WTC11 (cell line): ENCODE measurements at regions not wholly inside any gene's neighbourhood (a gene's known extent, or its start where the extent isn't known, plus 50 kb on each side); places are given as distances from the start of the nearest gene placed in this dataset.

Source experiments
- ATAC-seq: fragments of 200-7000 bp; cut with Tn5 transposase; 2 replicates; pipeline ENCODE4 v1.10.0; 2021; ENCODE audit warnings: mild to moderate bottlenecking, moderate library complexity
- CTCF ChIA-PET: fragments of 300-600 bp; sonication (Branson Sonifier 250); formaldehyde crosslinking; loops from one replicate; lab custom pipeline; 2021; ENCODE audit warnings: antibody characterized with exemption; lab: Charles Lee
- POLR2A ChIA-PET: fragments of 350-600 bp; sonication (Branson Sonifier 250); formaldehyde crosslinking; loops from one replicate; lab custom pipeline; 2021; ENCODE audit warnings: antibody characterized with exemption; lab: Charles Lee
- DNase-seq: peaks from one replicate; pipeline ENCODE4 v3.0.0; 2021; ENCODE audit warnings: low spot score
- H3K27ac Mint-ChIP-seq: 2 replicates; pipeline ENCODE4 v1.8.0; 2021; ENCODE audit warnings: mixed read lengths
- H3K27me3 Mint-ChIP-seq: 2 replicates; pipeline ENCODE4 v1.8.0; 2021; ENCODE audit warnings: low read depth, mild to moderate bottlenecking, moderate library complexity, mixed read lengths
- H3K36me3 Mint-ChIP-seq: 2 replicates; pipeline ENCODE4 v1.8.0; 2021; ENCODE audit warnings: mixed read lengths
- H3K4me1 Mint-ChIP-seq: 2 replicates; pipeline ENCODE4 v1.8.0; 2022; ENCODE audit warnings: mixed read lengths
- H3K4me3 Mint-ChIP-seq: 2 replicates; pipeline ENCODE4 v1.8.0; 2021; ENCODE audit warnings: mild to moderate bottlenecking, moderate library complexity, mixed read lengths
- H3K9me3 Mint-ChIP-seq: 2 replicates; pipeline ENCODE4 v1.8.0; 2021; ENCODE audit warnings: mixed read lengths
- CBFB ChIP-seq: sonication (generic); formaldehyde crosslinking; IDR thresholded peaks from 2 replicates; pipeline ENCODE4 v1.8.1; 2022; ENCODE audit warnings: mild to moderate bottlenecking, low read depth, missing genetic modification reagents
- CREB1 ChIP-seq: sonication (generic); formaldehyde crosslinking; IDR thresholded peaks from 2 replicates; pipeline ENCODE4 v1.8.0; 2023; ENCODE audit warnings: mild to moderate bottlenecking, missing genetic modification reagents
- ELF4 ChIP-seq: sonication (generic); formaldehyde crosslinking; IDR thresholded peaks from 2 replicates; pipeline ENCODE4 v1.8.1; 2022; ENCODE audit warnings: low read depth, mild to moderate bottlenecking, moderate library complexity, missing genetic modification reagents
- EMX1 ChIP-seq: fragments of 250-450 bp; sonication (Bioruptor Pico); IDR thresholded peaks from 2 replicates; pipeline ENCODE4 v1.8.0; 2021; ENCODE audit warnings: mild to moderate bottlenecking
- ESRRA ChIP-seq: sonication (generic); formaldehyde crosslinking; IDR thresholded peaks from 2 replicates; pipeline ENCODE4 v1.8.1; 2022; ENCODE audit warnings: mild to moderate bottlenecking, missing genetic modification reagents, borderline replicate concordance
- FOXJ3 ChIP-seq: sonication (generic); formaldehyde crosslinking; IDR thresholded peaks from 2 replicates; pipeline ENCODE4 v1.9.0; 2021; ENCODE audit warnings: missing genetic modification reagents, mild to moderate bottlenecking, borderline replicate concordance
- JAZF1 ChIP-seq: fragments of 250-450 bp; sonication (Bioruptor Pico); IDR thresholded peaks from 2 replicates; pipeline ENCODE4 v1.9.0; 2021; ENCODE audit warnings: moderate library complexity, mild to moderate bottlenecking, inconsistent platforms
- MXD4 ChIP-seq: fragments of 250-450 bp; sonication (Bioruptor Pico); IDR thresholded peaks from 2 replicates; pipeline ENCODE4 v1.8.0; 2021; ENCODE audit warnings: mild to moderate bottlenecking, moderate library complexity, borderline replicate concordance
- NFATC4 ChIP-seq: fragments of 250-450 bp; sonication (Bioruptor Pico); IDR thresholded peaks from 2 replicates; pipeline ENCODE4 v1.9.0; 2021; ENCODE audit warnings: mild to moderate bottlenecking
- NR1H2 ChIP-seq: sonication (generic); formaldehyde crosslinking; IDR thresholded peaks from 2 replicates; pipeline ENCODE4 v1.9.0; 2021; ENCODE audit warnings: mild to moderate bottlenecking, moderate library complexity, missing genetic modification reagents
- NR2C2 ChIP-seq: sonication (generic); formaldehyde crosslinking; IDR thresholded peaks from 2 replicates; pipeline ENCODE4 v1.8.0; 2022; ENCODE audit warnings: mild to moderate bottlenecking, missing genetic modification reagents
- OVOL2 ChIP-seq: fragments of 250-450 bp; sonication (Bioruptor Pico); IDR thresholded peaks from 2 replicates; pipeline ENCODE4 v1.9.0; 2021; ENCODE audit warnings: mild to moderate bottlenecking, borderline replicate concordance
- SP1 ChIP-seq: sonication (generic); formaldehyde crosslinking; conservative IDR thresholded peaks from 2 replicates; pipeline ENCODE4 v1.8.1; 2022; ENCODE audit warnings: missing genetic modification reagents
- TCF7 ChIP-seq: sonication (generic); formaldehyde crosslinking; IDR thresholded peaks from 2 replicates; pipeline ENCODE4 v1.8.0; 2022; ENCODE audit warnings: mild to moderate bottlenecking, low read depth, missing genetic modification reagents, moderate library complexity
- ZNF121 ChIP-seq: sonication (generic); formaldehyde crosslinking; IDR thresholded peaks from 2 replicates; pipeline ENCODE4 v1.8.0; 2023; ENCODE audit warnings: missing genetic modification reagents
- ZNF232 ChIP-seq: sonication (generic); formaldehyde crosslinking; IDR thresholded peaks from 2 replicates; pipeline ENCODE4 v1.8.0; 2022; ENCODE audit warnings: mild to moderate bottlenecking, missing genetic modification reagents
- ZNF396 ChIP-seq: fragments of 250-450 bp; sonication (Bioruptor Pico); IDR thresholded peaks from 2 replicates; pipeline ENCODE4 v1.8.0; 2021; ENCODE audit warnings: mild to moderate bottlenecking, moderate library complexity, borderline replicate concordance
- TF ChIP-seq, protein P1 (sequence below): sonication (generic); formaldehyde crosslinking; IDR thresholded peaks from 2 replicates; pipeline ENCODE4 v1.8.1; 2023; ENCODE audit warnings: mild to moderate bottlenecking, missing genetic modification reagents
- TF ChIP-seq, protein P2 (sequence below): sonication (generic); formaldehyde crosslinking; IDR thresholded peaks from 2 replicates; pipeline ENCODE4 v1.8.0; 2023; ENCODE audit warnings: mild to moderate bottlenecking, missing genetic modification reagents

DNA sequence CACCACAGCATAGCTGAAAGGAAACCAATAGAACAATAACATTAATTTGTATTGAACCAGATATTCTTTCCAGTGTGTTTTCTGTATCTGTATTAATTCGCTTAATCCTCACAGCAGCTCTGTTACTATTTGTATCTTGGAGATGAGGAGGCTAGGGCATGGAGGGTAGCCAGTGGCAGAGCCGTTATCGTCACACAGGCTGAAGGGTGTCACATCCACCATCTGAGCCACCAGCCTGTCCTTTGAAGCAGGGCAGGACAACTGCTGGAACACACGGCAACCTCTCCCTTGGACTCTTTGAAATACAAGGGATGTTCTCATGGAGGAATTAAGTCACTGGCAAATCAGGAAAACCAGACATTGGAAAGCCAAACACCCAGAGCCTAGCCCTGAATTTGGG is 628.0 kb upstream of the CDH4 start:
- Mint-ChIP-seq H3K36me3 (peaks cover 9% of the 10 kb centered on the region), H3K27me3 (peaks cover 20% of the 10 kb centered on the region), H3K9me3 (peaks cover 12% of the 10 kb centered on the region), H3K4me1 (no peaks in the 10 kb centered on the region; the same call in 1 of the 2 replicates), H3K4me3 (no peak overlapping the region), H3K27ac (no peak overlapping the region)
- POLR2A ChIA-PET = no interaction called here
- no peak for TF ChIP-seq ZNF121 (CRISPR knock-in tag)
- TF ChIP-seq ESRRA (CRISPR knock-in tag) = no peak
- TF ChIP-seq ZNF232 (CRISPR knock-in tag) = no peak
- no peak for TF ChIP-seq TCF7 (CRISPR knock-in tag)
- TF ChIP-seq, protein P1, sequence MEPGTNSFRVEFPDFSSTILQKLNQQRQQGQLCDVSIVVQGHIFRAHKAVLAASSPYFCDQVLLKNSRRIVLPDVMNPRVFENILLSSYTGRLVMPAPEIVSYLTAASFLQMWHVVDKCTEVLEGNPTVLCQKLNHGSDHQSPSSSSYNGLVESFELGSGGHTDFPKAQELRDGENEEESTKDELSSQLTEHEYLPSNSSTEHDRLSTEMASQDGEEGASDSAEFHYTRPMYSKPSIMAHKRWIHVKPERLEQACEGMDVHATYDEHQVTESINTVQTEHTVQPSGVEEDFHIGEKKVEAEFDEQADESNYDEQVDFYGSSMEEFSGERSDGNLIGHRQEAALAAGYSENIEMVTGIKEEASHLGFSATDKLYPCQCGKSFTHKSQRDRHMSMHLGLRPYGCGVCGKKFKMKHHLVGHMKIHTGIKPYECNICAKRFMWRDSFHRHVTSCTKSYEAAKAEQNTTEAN (CRISPR knock-in tag) = no peak
- no peak for TF ChIP-seq ZNF396 (CRISPR knock-in tag)
- TF ChIP-seq FOXJ3 (CRISPR knock-in tag) = no peak
- no peak for TF ChIP-seq CBFB (CRISPR knock-in tag)
- ATAC-seq = no peak
- CTCF ChIA-PET = no interaction called here
- DNase-seq = no peak

GRCh38 chr20:60627751-60628565 is 624.1 kb upstream of the CDH4 start:
- H3K4me1 Mint-ChIP-seq = no peaks in the 10 kb centered on the region; the same call in 1 of the 2 replicates
- peaks cover 30% of the 10 kb centered on the region for H3K27me3 Mint-ChIP-seq
- ChIA-PET CTCF (no interaction called here), POLR2A (no interaction called here)
- ATAC-seq = peak; percentile 47; the same call in 1 of the 2 replicates
- no peak overlapping the region for H3K27ac Mint-ChIP-seq
- no peak overlapping the region for H3K4me3 Mint-ChIP-seq
- no peak for DNase-seq
- H3K36me3 Mint-ChIP-seq = peaks cover 4% of the 10 kb centered on the region
- peaks cover 6% of the 10 kb centered on the region for H3K9me3 Mint-ChIP-seq
- TF ChIP-seq, protein P2, sequence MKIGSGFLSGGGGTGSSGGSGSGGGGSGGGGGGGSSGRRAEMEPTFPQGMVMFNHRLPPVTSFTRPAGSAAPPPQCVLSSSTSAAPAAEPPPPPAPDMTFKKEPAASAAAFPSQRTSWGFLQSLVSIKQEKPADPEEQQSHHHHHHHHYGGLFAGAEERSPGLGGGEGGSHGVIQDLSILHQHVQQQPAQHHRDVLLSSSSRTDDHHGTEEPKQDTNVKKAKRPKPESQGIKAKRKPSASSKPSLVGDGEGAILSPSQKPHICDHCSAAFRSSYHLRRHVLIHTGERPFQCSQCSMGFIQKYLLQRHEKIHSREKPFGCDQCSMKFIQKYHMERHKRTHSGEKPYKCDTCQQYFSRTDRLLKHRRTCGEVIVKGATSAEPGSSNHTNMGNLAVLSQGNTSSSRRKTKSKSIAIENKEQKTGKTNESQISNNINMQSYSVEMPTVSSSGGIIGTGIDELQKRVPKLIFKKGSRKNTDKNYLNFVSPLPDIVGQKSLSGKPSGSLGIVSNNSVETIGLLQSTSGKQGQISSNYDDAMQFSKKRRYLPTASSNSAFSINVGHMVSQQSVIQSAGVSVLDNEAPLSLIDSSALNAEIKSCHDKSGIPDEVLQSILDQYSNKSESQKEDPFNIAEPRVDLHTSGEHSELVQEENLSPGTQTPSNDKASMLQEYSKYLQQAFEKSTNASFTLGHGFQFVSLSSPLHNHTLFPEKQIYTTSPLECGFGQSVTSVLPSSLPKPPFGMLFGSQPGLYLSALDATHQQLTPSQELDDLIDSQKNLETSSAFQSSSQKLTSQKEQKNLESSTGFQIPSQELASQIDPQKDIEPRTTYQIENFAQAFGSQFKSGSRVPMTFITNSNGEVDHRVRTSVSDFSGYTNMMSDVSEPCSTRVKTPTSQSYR (CRISPR knock-in tag) = no peak
- TF ChIP-seq, all 79 proteins: peak for 0

GRCh38 chr20:60628749-60629148 is 623.3 kb upstream of the CDH4 start:
- Mint-ChIP-seq H3K27ac (no peak overlapping the region), H3K4me1 (no peaks in the 10 kb centered on the region; the same call in 1 of the 2 replicates), H3K27me3 (peaks cover 37% of the 10 kb centered on the region), H3K36me3 (peaks cover 4% of the 10 kb centered on the region), H3K9me3 (peaks cover 9% of the 10 kb centered on the region), H3K4me3 (no peak overlapping the region)
- POLR2A ChIA-PET = no interaction called here
- DNase-seq (no peak), ATAC-seq (no peak)
- TF ChIP-seq SP1 = no peak
- no peak for TF ChIP-seq NFATC4 (CRISPR knock-in tag)
- no peak for TF ChIP-seq EMX1
- TF ChIP-seq ELF4 (CRISPR knock-in tag) = no peak
- no peak for TF ChIP-seq JAZF1
- no peak for TF ChIP-seq OVOL2 (CRISPR knock-in tag)
- no peak for TF ChIP-seq MXD4 (CRISPR knock-in tag)
- no peak for TF ChIP-seq CREB1 (CRISPR knock-in tag)
- no peak for TF ChIP-seq NR1H2 (CRISPR knock-in tag)
- no peak for TF ChIP-seq ESRRA (CRISPR knock-in tag)
- TF ChIP-seq NR2C2 = no peak
- CTCF ChIA-PET = no interaction called here
